OCI-LY7 (cell line): ENCODE measurements at regions not wholly inside any gene's neighbourhood (a gene's known extent, or its start where the extent isn't known, plus 50 kb on each side); places are given as distances from the start of the nearest gene placed in this dataset.

ENCODE experiments used
- BruUV-seq: library from RNA; stranded (reverse); fragments of 400-500 nt; replicated peaks from 2 replicates; lab custom pipeline; 2021; lab: Mats Ljungman, UMichigan
- CTCF ChIA-PET: fragments of 300-600 bp; sonication (Branson Sonifier 250); formaldehyde crosslinking; loops from one replicate; lab custom pipeline; 2022; ENCODE audit warnings: antibody characterized with exemption; ENCODE audit not compliant: unreplicated experiment; lab: Charles Lee
- POLR2A ChIA-PET: fragments of 300-600 bp; sonication (Branson Sonifier 250); formaldehyde crosslinking; loops from one replicate; lab custom pipeline; 2022; ENCODE audit warnings: antibody characterized with exemption; lab: Charles Lee
- DNase-seq: peaks from one replicate; pipeline ENCODE4 v3.0.0-alpha.2; 2015; ENCODE audit warnings: low spot score
- H2AFZ ChIP-seq: fragments of 200-600 bp; sonication (generic), shearing (Covaris generic); 2 replicates; pipeline ENCODE4 v1.6.1; 2014; ENCODE audit warnings: mild to moderate bottlenecking, antibody characterized with exemption, low read length, moderate library complexity
- H3K27ac ChIP-seq: fragments of 200-600 bp; sonication (generic); 2 replicates; pipeline ENCODE4 v1.5.1; 2014; ENCODE audit warnings: mixed run types, low read depth, mild to moderate bottlenecking, moderate library complexity, low read length, inconsistent platforms; ENCODE audit not compliant: poor library complexity, severe bottlenecking
- H3K36me3 ChIP-seq: fragments of 200-600 bp; sonication (generic); 2 replicates; pipeline ENCODE4 v1.6.1; 2014; ENCODE audit warnings: mild to moderate bottlenecking, antibody characterized with exemption, low read length, moderate library complexity, mixed read lengths; ENCODE audit not compliant: insufficient read depth
- H3K4me1 ChIP-seq: fragments of 200-600 bp; sonication (generic); 2 replicates; pipeline ENCODE4 v1.5.1; 2014; ENCODE audit warnings: mild to moderate bottlenecking, low read length; ENCODE audit not compliant: insufficient read depth, poor library complexity, severe bottlenecking
- H3K4me2 ChIP-seq: fragments of 200-600 bp; sonication (generic); 2 replicates; pipeline ENCODE4 v1.6.1; 2014; ENCODE audit warnings: mild to moderate bottlenecking, low read length
- H3K4me3 ChIP-seq: fragments of 200-600 bp; sonication (generic); 2 replicates; pipeline ENCODE4 v1.5.1; 2014; ENCODE audit warnings: mild to moderate bottlenecking, low read depth, low read length; ENCODE audit not compliant: poor library complexity, severe bottlenecking
- H3K79me2 ChIP-seq: fragments of 200-600 bp; sonication (generic); 2 replicates; pipeline ENCODE4 v1.6.1; 2016; ENCODE audit warnings: low read depth, mild to moderate bottlenecking, low read length, moderate library complexity, mixed read lengths; ENCODE audit not compliant: insufficient read depth
- H3K9me2 ChIP-seq: fragments of 200-600 bp; sonication (generic); 2 replicates; pipeline ENCODE4 v1.6.1; 2016; ENCODE audit warnings: mild to moderate bottlenecking, low read length, mixed read lengths; ENCODE audit not compliant: insufficient read depth
- H3K9me3 ChIP-seq: fragments of 200-600 bp; sonication (generic); 2 replicates; pipeline ENCODE4 v1.6.1; 2014; ENCODE audit warnings: mild to moderate bottlenecking, mixed run types, low read length, mixed read lengths
- H4K20me1 ChIP-seq: fragments of 200-600 bp; sonication (generic); 2 replicates; pipeline ENCODE4 v1.6.1; 2014; ENCODE audit warnings: mild to moderate bottlenecking, antibody characterized with exemption, low read length, moderate library complexity, mixed read lengths; ENCODE audit not compliant: insufficient read depth
- EZH2phosphoT487 ChIP-seq: fragments of 200-600 bp; sonication (generic); IDR thresholded peaks from 2 replicates; pipeline ENCODE4 v1.6.1; 2018; ENCODE audit warnings: low read depth, borderline replicate concordance, mild to moderate bottlenecking, mixed run types, antibody characterized with exemption, low read length, moderate library complexity, mixed read lengths
- intact Hi-C: fragments of 100-400 bp; cut with micrococcal nuclease; formaldehyde crosslinking; loops from one replicate; pipeline ENCODE4 v1.10.0; 2022; ENCODE audit not compliant: unreplicated experiment
- TF ChIP-seq, protein P1 (sequence below): fragments of 200-600 bp; sonication (generic); conservative IDR thresholded peaks from 2 replicates; pipeline ENCODE4 v1.5.1; 2014; ENCODE audit warnings: mild to moderate bottlenecking, antibody characterized with exemption, low read length, moderate library complexity, mixed read lengths

GRCh38 chr3:194925614-194926013 lies 239.9 kb downstream of the FAM43A start:
- CTCF ChIA-PET, result no interaction called here
- peak overlapping the region; percentile 42; the same call in 1 of the 2 replicates for H2AFZ ChIP-seq

DNA sequence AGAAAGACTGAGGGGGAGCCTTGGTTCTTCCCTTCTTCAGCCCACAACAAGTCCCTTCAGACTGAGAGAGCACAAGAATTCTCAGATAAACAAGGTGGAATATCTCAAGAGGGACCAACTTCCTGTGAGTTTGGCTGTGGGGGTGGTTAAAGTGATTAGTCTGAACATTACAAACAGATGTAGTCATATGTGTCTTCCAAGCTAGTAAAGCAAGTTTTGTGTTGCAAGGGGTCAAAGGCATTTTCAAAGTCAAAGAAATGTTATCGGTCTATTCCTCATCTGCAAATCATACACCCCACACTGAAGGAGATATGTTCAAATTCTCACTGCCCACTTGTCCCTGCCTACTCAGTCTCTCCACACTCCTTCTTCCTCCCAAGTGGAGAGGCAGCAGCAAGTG lies 242.5 kb downstream of the FAM43A start:
- intact Hi-C loops, result no loop called here
- CTCF ChIA-PET, result no interaction called here
- TF ChIP-seq EZH2phosphoT487, result no peak
- TF ChIP-seq, protein P1, sequence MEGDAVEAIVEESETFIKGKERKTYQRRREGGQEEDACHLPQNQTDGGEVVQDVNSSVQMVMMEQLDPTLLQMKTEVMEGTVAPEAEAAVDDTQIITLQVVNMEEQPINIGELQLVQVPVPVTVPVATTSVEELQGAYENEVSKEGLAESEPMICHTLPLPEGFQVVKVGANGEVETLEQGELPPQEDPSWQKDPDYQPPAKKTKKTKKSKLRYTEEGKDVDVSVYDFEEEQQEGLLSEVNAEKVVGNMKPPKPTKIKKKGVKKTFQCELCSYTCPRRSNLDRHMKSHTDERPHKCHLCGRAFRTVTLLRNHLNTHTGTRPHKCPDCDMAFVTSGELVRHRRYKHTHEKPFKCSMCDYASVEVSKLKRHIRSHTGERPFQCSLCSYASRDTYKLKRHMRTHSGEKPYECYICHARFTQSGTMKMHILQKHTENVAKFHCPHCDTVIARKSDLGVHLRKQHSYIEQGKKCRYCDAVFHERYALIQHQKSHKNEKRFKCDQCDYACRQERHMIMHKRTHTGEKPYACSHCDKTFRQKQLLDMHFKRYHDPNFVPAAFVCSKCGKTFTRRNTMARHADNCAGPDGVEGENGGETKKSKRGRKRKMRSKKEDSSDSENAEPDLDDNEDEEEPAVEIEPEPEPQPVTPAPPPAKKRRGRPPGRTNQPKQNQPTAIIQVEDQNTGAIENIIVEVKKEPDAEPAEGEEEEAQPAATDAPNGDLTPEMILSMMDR, result no peak

More at GRCh38 chr3:194925614-194926013, 239.9 kb downstream of the FAM43A start:
- Histone ChIP-seq H3K9me3 (no peaks in the 10 kb centered on the region), H3K4me3 (no peak overlapping the region), H3K4me1 (peaks cover 4% of the 10 kb centered on the region), H3K79me2 (no peaks in the 10 kb centered on the region), H3K27ac (no peak overlapping the region), H3K36me3 (no peaks in the 10 kb centered on the region), H4K20me1 (no peaks in the 10 kb centered on the region), H3K4me2 (no peak overlapping the region), H3K9me2 (no peaks in the 10 kb centered on the region)
- POLR2A ChIA-PET, result interaction anchor here (0.7 kb wide), 1 partner anchor 1070 kb away, joined by 3 read pairs; no protein-coding TSS in a partner anchor
- intact Hi-C loops, result no loop called here
- no TSS peak for BruUV-seq
- TF ChIP-seq, protein P1, result no peak
- no peak for TF ChIP-seq EZH2phosphoT487
- DNase-seq, result no peak

DNA sequence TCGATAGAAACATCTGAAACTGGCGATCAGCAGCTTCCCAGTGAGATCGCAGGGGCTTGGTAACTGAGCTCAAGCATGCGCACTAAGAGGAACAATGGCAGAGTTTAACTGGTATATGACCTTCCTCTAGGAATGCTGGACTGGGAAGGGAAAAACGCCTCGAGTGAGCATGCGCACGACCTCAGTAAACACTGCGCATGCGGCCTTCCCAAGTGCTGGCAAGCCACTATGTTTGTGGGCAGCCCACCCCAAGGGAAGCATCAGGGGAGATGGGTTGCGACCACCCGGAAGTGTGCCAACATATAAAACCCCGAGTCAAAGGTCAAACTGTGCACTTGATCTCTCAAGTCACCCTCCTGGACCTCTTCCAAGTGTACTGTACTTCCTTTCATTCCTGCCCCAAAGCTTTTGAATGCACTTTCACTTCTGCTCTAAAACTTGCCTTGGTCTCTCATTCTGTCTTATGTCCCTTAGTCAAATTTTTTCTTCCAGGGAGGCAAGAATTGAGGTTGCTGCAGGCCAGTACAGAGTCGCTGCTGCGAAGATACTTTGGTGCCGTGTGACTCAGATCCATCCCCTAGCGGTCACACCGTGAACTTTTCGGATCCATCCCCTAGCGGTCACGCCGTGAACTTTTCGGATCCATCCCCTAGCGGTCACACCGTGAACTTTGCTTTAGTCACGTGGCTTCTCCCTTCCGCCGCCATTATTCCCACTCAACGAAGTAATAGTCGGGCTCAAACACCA lies 243.3 kb downstream of the FAM43A start:
- H3K27ac ChIP-seq, result no peak overlapping the region
- H3K4me3 ChIP-seq, result no peak overlapping the region
- no peak overlapping the region for H2AFZ ChIP-seq
- H3K36me3 ChIP-seq, result no peaks in the 10 kb centered on the region
- H3K4me2 ChIP-seq, result no peak overlapping the region
- TF ChIP-seq, protein P1, result no peak
- no peak for TF ChIP-seq EZH2phosphoT487
- H3K4me1 ChIP-seq, result peaks cover 4% of the 10 kb centered on the region
- intact Hi-C loops, result no loop called here
- CTCF ChIA-PET, result no interaction called here
- H3K9me2 ChIP-seq, result no peaks in the 10 kb centered on the region
- H4K20me1 ChIP-seq, result no peaks in the 10 kb centered on the region
- no TSS peak for BruUV-seq
- POLR2A ChIA-PET, result no interaction called here
- H3K79me2 ChIP-seq, result no peaks in the 10 kb centered on the region
- no peak for DNase-seq
- H3K9me3 ChIP-seq, result 0 out of 2 replicates have a peak, but pooled peaks cover 7% of the 10 kb centered on the region

More for the DNA sequence above, 242.5 kb downstream of the FAM43A start:
- H2AFZ ChIP-seq, result no peak overlapping the region
- no peak overlapping the region for H3K27ac ChIP-seq
- POLR2A ChIA-PET, result no interaction called here
- no peak overlapping the region for H3K4me2 ChIP-seq
- H3K4me1 ChIP-seq, result peaks cover 4% of the 10 kb centered on the region
- no peak for DNase-seq
- no peaks in the 10 kb centered on the region for H4K20me1 ChIP-seq
- no peaks in the 10 kb centered on the region for H3K79me2 ChIP-seq
- no peaks in the 10 kb centered on the region for H3K36me3 ChIP-seq
- H3K4me3 ChIP-seq, result no peak overlapping the region
- no peaks in the 10 kb centered on the region for H3K9me2 ChIP-seq
- BruUV-seq, result no TSS peak
- 0 out of 2 replicates have a peak, but pooled peaks cover 7% of the 10 kb centered on the region for H3K9me3 ChIP-seq
